Coronary artery (tissue), 2 donors: ENCODE measurements at regions not wholly inside any gene's neighbourhood (a gene's known extent, or its start where the extent isn't known, plus 50 kb on each side); places are given as distances from the start of the nearest gene placed in this dataset.

Experiments
- DNase-seq: peaks from one replicate; pipeline ENCODE4 v3.0.0-alpha.2; 2017; ENCODE audit warnings: low spot score
- H3K27ac ChIP-seq, 2 donors: fragments of 200-600 bp; sonication (generic); one replicate each; pipeline ENCODE4 v1.5.1; 2016 to 2019
- H3K4me3 ChIP-seq: fragments of 200-600 bp; sonication (generic); 2 replicates; pipeline ENCODE4 v1.5.1; 2016; ENCODE audit warnings: mild to moderate bottlenecking, moderate library complexity
- CTCF ChIP-seq: fragments of 200-600 bp; sonication (generic); IDR thresholded peaks from one replicate; pipeline ENCODE4 v1.5.1; 2019; ENCODE audit warnings: antibody characterized with exemption

GRCh38 chr3:145898487-145898886 lies 262.5 kb downstream of the PLOD2 start:
- no peak for DNase-seq
- Histone ChIP-seq H3K27ac (no peak overlapping the region), H3K4me3 (peak overlapping the region; percentile 56)
- no peak for TF ChIP-seq CTCF

GRCh38 chr3:145899241-145899640 lies 261.7 kb downstream of the PLOD2 start:
- Histone ChIP-seq H3K27ac (no peak overlapping the region), H3K4me3 (no peak overlapping the region)
- no peak for TF ChIP-seq CTCF
- DNase-seq: no peak

GRCh38 chr3:145900056-145900829 lies 260.7 kb downstream of the PLOD2 start:
- no peak for TF ChIP-seq CTCF
- H3K4me3 ChIP-seq: no peak overlapping the region
- no peak for DNase-seq
- no peak overlapping the region for H3K27ac ChIP-seq

GRCh38 chr3:145902166-145902565 lies 258.8 kb downstream of the PLOD2 start:
- Histone ChIP-seq H3K27ac (no peak overlapping the region), H3K4me3 (no peak overlapping the region)
- no peak for DNase-seq
- no peak for TF ChIP-seq CTCF

GRCh38 chr3:145903472-145904013 lies 257.4 kb downstream of the PLOD2 start:
- Histone ChIP-seq H3K4me3 (no peak overlapping the region), H3K27ac (no peak overlapping the region)
- TF ChIP-seq CTCF: no peak
- DNase-seq: no peak

GRCh38 chr3:145904138-145904537 lies 256.8 kb downstream of the PLOD2 start:
- Histone ChIP-seq H3K4me3 (no peak overlapping the region), H3K27ac (no peak overlapping the region)
- no peak for DNase-seq
- no peak for TF ChIP-seq CTCF

GRCh38 chr3:145906301-145906700 lies 254.7 kb downstream of the PLOD2 start:
- no peak for DNase-seq
- Histone ChIP-seq H3K27ac (no peak overlapping the region), H3K4me3 (no peak overlapping the region)
- no peak for TF ChIP-seq CTCF
